GM12873 (cell line): ENCODE measurements at regions not wholly inside any gene's neighbourhood (a gene's known extent, or its start where the extent isn't known, plus 50 kb on each side); places are given as distances from the start of the nearest gene placed in this dataset.

Experiments used
- CTCF ChIP-seq: IDR thresholded peaks from 2 replicates; pipeline ENCODE4 v1.5.1; 2012; ENCODE audit warnings: low read depth, mild to moderate bottlenecking, moderate library complexity, low read length, control low read depth; ENCODE audit not compliant: insufficient read depth; ENCODE audit errors: missing control alignments

- no peak for TF ChIP-seq CTCF
These were observed 249.3 kb upstream of the KRR1 start for GRCh38 chr12:75760573-75761294.

- TF ChIP-seq CTCF: no peak
These were observed 248.6 kb upstream of the KRR1 start for GRCh38 chr12:75759842-75760572.

GRCh38 chr12:75759196-75759595, 247.8 kb upstream of the KRR1 start:
- TF ChIP-seq CTCF: no peak

GRCh38 chr12:75756771-75757170, 245.4 kb upstream of the KRR1 start:
- TF ChIP-seq CTCF: no peak

- TF ChIP-seq CTCF: no peak
These were observed 244.7 kb upstream of the KRR1 start for GRCh38 chr12:75756111-75756510.

- no peak for TF ChIP-seq CTCF
These were observed 243.3 kb upstream of the KRR1 start for GRCh38 chr12:75754698-75755097.

GRCh38 chr12:75754141-75754540, 242.7 kb upstream of the KRR1 start:
- TF ChIP-seq CTCF: no peak
